GM23338 (cell line): ENCODE measurements at regions not wholly inside any gene's neighbourhood (a gene's known extent, or its start where the extent isn't known, plus 50 kb on each side); places are given as distances from the start of the nearest gene placed in this dataset.

Experiments used
- ATAC-seq: fragments of 200-7000 bp; cut with Tn5 transposase; 3 replicates; pipeline ENCODE4 v1.9.1; 2020
- DNase-seq: peaks from one replicate; pipeline ENCODE4 v3.0.0-alpha.2; 2015; ENCODE audit warnings: low spot score
- H2AFZ ChIP-seq: fragments of 200-600 bp; sonication (generic); 2 replicates; pipeline ENCODE4 v1.8.0; 2016; ENCODE audit warnings: antibody characterized with exemption, mild to moderate bottlenecking, moderate library complexity
- H3F3A ChIP-seq: fragments of 200-600 bp; sonication (generic); replicated peaks from 2 replicates; pipeline ENCODE4 v1.8.0; 2017; ENCODE audit warnings: antibody characterized with exemption, mixed run types, low read depth
- H3K27ac ChIP-seq: fragments of 200-600 bp; sonication (generic); 2 replicates; pipeline ENCODE4 v1.6.1; 2016; ENCODE audit warnings: low read depth
- H3K27me3 ChIP-seq: fragments of 200-600 bp; sonication (generic); 2 replicates; pipeline ENCODE4 v1.8.0; 2016; ENCODE audit warnings: mild to moderate bottlenecking, mixed run types, moderate library complexity; ENCODE audit not compliant: insufficient read depth
- H3K36me3 ChIP-seq: fragments of 200-600 bp; sonication (generic); 2 replicates; pipeline ENCODE4 v1.8.0; 2016; ENCODE audit warnings: mild to moderate bottlenecking; ENCODE audit not compliant: insufficient read depth
- H3K4me1 ChIP-seq: fragments of 200-600 bp; sonication (generic); 2 replicates; pipeline ENCODE4 v1.8.0; 2016; ENCODE audit warnings: mild to moderate bottlenecking, moderate library complexity; ENCODE audit not compliant: insufficient read depth
- H3K4me2 ChIP-seq: fragments of 200-600 bp; sonication (generic); 2 replicates; pipeline ENCODE4 v1.7.1; 2017; ENCODE audit warnings: mixed run types
- H3K4me3 ChIP-seq: fragments of 200-600 bp; sonication (generic); 2 replicates; pipeline ENCODE4 v1.6.1; 2016; ENCODE audit warnings: mixed run types
- H3K79me2 ChIP-seq: fragments of 200-600 bp; sonication (generic); replicated peaks from 2 replicates; pipeline ENCODE4 v1.8.0; 2017; ENCODE audit warnings: mild to moderate bottlenecking; ENCODE audit not compliant: insufficient read depth
- H3K9me2 ChIP-seq: fragments of 200-600 bp; sonication (generic); 2 replicates; pipeline ENCODE4 v1.8.0; 2017; ENCODE audit not compliant: insufficient read depth
- H4K20me1 ChIP-seq: fragments of 200-600 bp; sonication (generic); replicated peaks from 2 replicates; pipeline ENCODE4 v1.8.0; 2017; ENCODE audit warnings: mild to moderate bottlenecking; ENCODE audit not compliant: insufficient read depth
- H3K27ac Mint-ChIP-seq: 2 replicates; pipeline ENCODE4 v1.8.0; 2020; ENCODE audit warnings: inconsistent platforms, mild to moderate bottlenecking, moderate library complexity, mixed read lengths
- H3K27me3 Mint-ChIP-seq: 3 replicates; pipeline ENCODE4 v1.8.0; 2022; ENCODE audit warnings: low read depth, mild to moderate bottlenecking, moderate library complexity, mixed read lengths, inconsistent platforms; ENCODE audit not compliant: insufficient read depth, poor library complexity
- H3K36me3 Mint-ChIP-seq: 3 replicates; pipeline ENCODE4 v1.8.0; 2021; ENCODE audit warnings: low read depth, mild to moderate bottlenecking, inconsistent platforms, moderate library complexity, mixed read lengths
- H3K4me1 Mint-ChIP-seq: 3 replicates; pipeline ENCODE4 v1.8.0; 2020; ENCODE audit warnings: mild to moderate bottlenecking, inconsistent platforms, mixed read lengths
- H3K4me3 Mint-ChIP-seq: 3 replicates; pipeline ENCODE4 v1.8.0; 2021; ENCODE audit warnings: moderate library complexity, mild to moderate bottlenecking, inconsistent platforms, mixed read lengths
- H3K9me3 Mint-ChIP-seq: 3 replicates; pipeline ENCODE4 v1.8.0; 2020; ENCODE audit warnings: moderate library complexity, mild to moderate bottlenecking, inconsistent platforms, mixed read lengths
- CREB1 ChIP-seq: fragments of 250-450 bp; sonication (Bioruptor Pico); IDR thresholded peaks from 2 replicates; pipeline ENCODE4 v1.5.0; 2020; ENCODE audit warnings: low read depth, mild to moderate bottlenecking, moderate library complexity
- EZH2 ChIP-seq: fragments of 200-600 bp; sonication (generic); IDR thresholded peaks from one replicate; pipeline ENCODE4 v1.8.0; 2017; ENCODE audit warnings: antibody characterized with exemption, mild to moderate bottlenecking, low read depth; ENCODE audit not compliant: unreplicated experiment
- EZH2phosphoT487 ChIP-seq: fragments of 200-600 bp; sonication (generic); IDR thresholded peaks from one replicate; pipeline ENCODE4 v1.8.1; 2018; ENCODE audit warnings: antibody characterized with exemption; ENCODE audit not compliant: unreplicated experiment
- JUNB ChIP-seq: IDR thresholded peaks from one replicate; pipeline ENCODE4 v1.6.1; 2016; ENCODE audit warnings: antibody characterized with exemption; ENCODE audit not compliant: unreplicated experiment
- NANOG ChIP-seq: IDR thresholded peaks from 2 replicates; pipeline ENCODE4 v1.6.1; 2016; ENCODE audit warnings: antibody characterized with exemption, borderline replicate concordance
- POLR2AphosphoS5 ChIP-seq: IDR thresholded peaks from 2 replicates; pipeline ENCODE4 v1.6.1; 2016; ENCODE audit warnings: antibody characterized with exemption, low read depth
- STAT1 ChIP-seq: IDR thresholded peaks from one replicate; pipeline ENCODE4 v1.6.1; 2016; ENCODE audit warnings: antibody characterized with exemption; ENCODE audit not compliant: unreplicated experiment
- ZNF114 ChIP-seq: fragments of 250-450 bp; sonication (Bioruptor Pico); IDR thresholded peaks from 2 replicates; pipeline ENCODE4 v1.5.0; 2020; ENCODE audit warnings: mild to moderate bottlenecking, moderate library complexity
- ZNF331 ChIP-seq: fragments of 250-450 bp; sonication (Bioruptor Pico); IDR thresholded peaks from 2 replicates; pipeline ENCODE4 v1.5.0; 2020; ENCODE audit warnings: low read depth, mild to moderate bottlenecking, moderate library complexity
- TF ChIP-seq, protein P1 (sequence below), 2 experiments: fragments of 200-600 bp in 1 of 2; sonication (generic) in 1 of 2; conservative IDR thresholded peaks; 2 replicates each; pipeline versions ENCODE4 v1.5.1 to v1.6.1; 2016 to 2017; ENCODE audit warnings: antibody characterized with exemption in 2 of 2, low read depth in 2 of 2, mild to moderate bottlenecking in 2 of 2, moderate library complexity in 1 of 2
- TF ChIP-seq, protein P2 (sequence below): IDR thresholded peaks from 2 replicates; pipeline ENCODE4 v1.6.1; 2016; ENCODE audit warnings: antibody characterized with exemption
- TF ChIP-seq, protein P3 (sequence below): IDR thresholded peaks from one replicate; pipeline ENCODE4 v1.6.1; 2018; ENCODE audit warnings: antibody characterized with exemption; ENCODE audit not compliant: unreplicated experiment
- TF ChIP-seq, protein P4 (sequence below): fragments of 250-450 bp; sonication (Bioruptor Pico); IDR thresholded peaks from 2 replicates; pipeline ENCODE4 v1.5.0; 2020; ENCODE audit warnings: mild to moderate bottlenecking, moderate library complexity

DNA sequence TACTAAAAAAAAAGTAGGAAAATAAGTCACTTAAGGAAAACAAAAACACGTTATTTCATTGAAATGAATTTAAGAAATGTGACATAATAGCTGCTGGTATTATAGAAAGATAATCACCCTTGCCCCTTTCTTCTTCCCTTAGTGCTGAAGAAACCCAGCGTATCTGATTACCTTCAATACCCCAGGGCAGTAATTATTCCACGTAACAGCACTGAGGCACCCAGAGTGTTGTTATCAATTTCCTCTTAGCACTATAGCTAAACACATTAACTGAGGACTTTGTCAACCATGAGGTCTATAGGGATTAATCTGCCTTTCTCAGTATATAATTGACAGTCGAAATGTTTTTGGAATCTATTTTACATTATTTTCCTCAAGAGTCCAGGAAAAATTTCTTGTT, 180.0 kb upstream of the NXPH2 start:
- Mint-ChIP-seq H3K27ac (no peak overlapping the region), H3K36me3 (peaks cover 19% of the 10 kb centered on the region; the same call in 2 of the 3 replicates), H3K4me3 (no peak overlapping the region), H3K9me3 (peaks cover 6% of the 10 kb centered on the region), H3K27me3 (peaks cover 2% of the 10 kb centered on the region), H3K4me1 (peaks cover 20% of the 10 kb centered on the region)
- Histone ChIP-seq H3K9me2 (no peaks in the 10 kb centered on the region), H3K27me3 (no peaks in the 10 kb centered on the region), H3K4me3 (no peak overlapping the region), H3K36me3 (no peaks in the 10 kb centered on the region), H4K20me1 (no peaks in the 10 kb centered on the region), H3K79me2 (no peaks in the 10 kb centered on the region), H2AFZ (no peak overlapping the region), H3K27ac (no peak overlapping the region), H3K4me1 (peaks cover 29% of the 10 kb centered on the region), H3F3A (no peaks in the 10 kb centered on the region), H3K4me2 (no peak overlapping the region)
- TF ChIP-seq NANOG (no peak), CREB1 (no peak), JUNB (no peak), EZH2 (no peak), STAT1 (no peak), ZNF331 (no peak), EZH2phosphoT487 (no peak), ZNF114 (CRISPR knock-in tag) (no peak), POLR2AphosphoS5 (no peak)
- TF ChIP-seq, protein P1, sequence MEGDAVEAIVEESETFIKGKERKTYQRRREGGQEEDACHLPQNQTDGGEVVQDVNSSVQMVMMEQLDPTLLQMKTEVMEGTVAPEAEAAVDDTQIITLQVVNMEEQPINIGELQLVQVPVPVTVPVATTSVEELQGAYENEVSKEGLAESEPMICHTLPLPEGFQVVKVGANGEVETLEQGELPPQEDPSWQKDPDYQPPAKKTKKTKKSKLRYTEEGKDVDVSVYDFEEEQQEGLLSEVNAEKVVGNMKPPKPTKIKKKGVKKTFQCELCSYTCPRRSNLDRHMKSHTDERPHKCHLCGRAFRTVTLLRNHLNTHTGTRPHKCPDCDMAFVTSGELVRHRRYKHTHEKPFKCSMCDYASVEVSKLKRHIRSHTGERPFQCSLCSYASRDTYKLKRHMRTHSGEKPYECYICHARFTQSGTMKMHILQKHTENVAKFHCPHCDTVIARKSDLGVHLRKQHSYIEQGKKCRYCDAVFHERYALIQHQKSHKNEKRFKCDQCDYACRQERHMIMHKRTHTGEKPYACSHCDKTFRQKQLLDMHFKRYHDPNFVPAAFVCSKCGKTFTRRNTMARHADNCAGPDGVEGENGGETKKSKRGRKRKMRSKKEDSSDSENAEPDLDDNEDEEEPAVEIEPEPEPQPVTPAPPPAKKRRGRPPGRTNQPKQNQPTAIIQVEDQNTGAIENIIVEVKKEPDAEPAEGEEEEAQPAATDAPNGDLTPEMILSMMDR (conservative IDR thresholded peaks at IDR 0.05; ENCODE audit: low read depth in 2 of 2) = no peak
- TF ChIP-seq, protein P2, sequence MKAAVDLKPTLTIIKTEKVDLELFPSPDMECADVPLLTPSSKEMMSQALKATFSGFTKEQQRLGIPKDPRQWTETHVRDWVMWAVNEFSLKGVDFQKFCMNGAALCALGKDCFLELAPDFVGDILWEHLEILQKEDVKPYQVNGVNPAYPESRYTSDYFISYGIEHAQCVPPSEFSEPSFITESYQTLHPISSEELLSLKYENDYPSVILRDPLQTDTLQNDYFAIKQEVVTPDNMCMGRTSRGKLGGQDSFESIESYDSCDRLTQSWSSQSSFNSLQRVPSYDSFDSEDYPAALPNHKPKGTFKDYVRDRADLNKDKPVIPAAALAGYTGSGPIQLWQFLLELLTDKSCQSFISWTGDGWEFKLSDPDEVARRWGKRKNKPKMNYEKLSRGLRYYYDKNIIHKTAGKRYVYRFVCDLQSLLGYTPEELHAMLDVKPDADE = no peak
- TF ChIP-seq, protein P3, sequence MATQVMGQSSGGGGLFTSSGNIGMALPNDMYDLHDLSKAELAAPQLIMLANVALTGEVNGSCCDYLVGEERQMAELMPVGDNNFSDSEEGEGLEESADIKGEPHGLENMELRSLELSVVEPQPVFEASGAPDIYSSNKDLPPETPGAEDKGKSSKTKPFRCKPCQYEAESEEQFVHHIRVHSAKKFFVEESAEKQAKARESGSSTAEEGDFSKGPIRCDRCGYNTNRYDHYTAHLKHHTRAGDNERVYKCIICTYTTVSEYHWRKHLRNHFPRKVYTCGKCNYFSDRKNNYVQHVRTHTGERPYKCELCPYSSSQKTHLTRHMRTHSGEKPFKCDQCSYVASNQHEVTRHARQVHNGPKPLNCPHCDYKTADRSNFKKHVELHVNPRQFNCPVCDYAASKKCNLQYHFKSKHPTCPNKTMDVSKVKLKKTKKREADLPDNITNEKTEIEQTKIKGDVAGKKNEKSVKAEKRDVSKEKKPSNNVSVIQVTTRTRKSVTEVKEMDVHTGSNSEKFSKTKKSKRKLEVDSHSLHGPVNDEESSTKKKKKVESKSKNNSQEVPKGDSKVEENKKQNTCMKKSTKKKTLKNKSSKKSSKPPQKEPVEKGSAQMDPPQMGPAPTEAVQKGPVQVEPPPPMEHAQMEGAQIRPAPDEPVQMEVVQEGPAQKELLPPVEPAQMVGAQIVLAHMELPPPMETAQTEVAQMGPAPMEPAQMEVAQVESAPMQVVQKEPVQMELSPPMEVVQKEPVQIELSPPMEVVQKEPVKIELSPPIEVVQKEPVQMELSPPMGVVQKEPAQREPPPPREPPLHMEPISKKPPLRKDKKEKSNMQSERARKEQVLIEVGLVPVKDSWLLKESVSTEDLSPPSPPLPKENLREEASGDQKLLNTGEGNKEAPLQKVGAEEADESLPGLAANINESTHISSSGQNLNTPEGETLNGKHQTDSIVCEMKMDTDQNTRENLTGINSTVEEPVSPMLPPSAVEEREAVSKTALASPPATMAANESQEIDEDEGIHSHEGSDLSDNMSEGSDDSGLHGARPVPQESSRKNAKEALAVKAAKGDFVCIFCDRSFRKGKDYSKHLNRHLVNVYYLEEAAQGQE = no peak
- TF ChIP-seq, protein P4, sequence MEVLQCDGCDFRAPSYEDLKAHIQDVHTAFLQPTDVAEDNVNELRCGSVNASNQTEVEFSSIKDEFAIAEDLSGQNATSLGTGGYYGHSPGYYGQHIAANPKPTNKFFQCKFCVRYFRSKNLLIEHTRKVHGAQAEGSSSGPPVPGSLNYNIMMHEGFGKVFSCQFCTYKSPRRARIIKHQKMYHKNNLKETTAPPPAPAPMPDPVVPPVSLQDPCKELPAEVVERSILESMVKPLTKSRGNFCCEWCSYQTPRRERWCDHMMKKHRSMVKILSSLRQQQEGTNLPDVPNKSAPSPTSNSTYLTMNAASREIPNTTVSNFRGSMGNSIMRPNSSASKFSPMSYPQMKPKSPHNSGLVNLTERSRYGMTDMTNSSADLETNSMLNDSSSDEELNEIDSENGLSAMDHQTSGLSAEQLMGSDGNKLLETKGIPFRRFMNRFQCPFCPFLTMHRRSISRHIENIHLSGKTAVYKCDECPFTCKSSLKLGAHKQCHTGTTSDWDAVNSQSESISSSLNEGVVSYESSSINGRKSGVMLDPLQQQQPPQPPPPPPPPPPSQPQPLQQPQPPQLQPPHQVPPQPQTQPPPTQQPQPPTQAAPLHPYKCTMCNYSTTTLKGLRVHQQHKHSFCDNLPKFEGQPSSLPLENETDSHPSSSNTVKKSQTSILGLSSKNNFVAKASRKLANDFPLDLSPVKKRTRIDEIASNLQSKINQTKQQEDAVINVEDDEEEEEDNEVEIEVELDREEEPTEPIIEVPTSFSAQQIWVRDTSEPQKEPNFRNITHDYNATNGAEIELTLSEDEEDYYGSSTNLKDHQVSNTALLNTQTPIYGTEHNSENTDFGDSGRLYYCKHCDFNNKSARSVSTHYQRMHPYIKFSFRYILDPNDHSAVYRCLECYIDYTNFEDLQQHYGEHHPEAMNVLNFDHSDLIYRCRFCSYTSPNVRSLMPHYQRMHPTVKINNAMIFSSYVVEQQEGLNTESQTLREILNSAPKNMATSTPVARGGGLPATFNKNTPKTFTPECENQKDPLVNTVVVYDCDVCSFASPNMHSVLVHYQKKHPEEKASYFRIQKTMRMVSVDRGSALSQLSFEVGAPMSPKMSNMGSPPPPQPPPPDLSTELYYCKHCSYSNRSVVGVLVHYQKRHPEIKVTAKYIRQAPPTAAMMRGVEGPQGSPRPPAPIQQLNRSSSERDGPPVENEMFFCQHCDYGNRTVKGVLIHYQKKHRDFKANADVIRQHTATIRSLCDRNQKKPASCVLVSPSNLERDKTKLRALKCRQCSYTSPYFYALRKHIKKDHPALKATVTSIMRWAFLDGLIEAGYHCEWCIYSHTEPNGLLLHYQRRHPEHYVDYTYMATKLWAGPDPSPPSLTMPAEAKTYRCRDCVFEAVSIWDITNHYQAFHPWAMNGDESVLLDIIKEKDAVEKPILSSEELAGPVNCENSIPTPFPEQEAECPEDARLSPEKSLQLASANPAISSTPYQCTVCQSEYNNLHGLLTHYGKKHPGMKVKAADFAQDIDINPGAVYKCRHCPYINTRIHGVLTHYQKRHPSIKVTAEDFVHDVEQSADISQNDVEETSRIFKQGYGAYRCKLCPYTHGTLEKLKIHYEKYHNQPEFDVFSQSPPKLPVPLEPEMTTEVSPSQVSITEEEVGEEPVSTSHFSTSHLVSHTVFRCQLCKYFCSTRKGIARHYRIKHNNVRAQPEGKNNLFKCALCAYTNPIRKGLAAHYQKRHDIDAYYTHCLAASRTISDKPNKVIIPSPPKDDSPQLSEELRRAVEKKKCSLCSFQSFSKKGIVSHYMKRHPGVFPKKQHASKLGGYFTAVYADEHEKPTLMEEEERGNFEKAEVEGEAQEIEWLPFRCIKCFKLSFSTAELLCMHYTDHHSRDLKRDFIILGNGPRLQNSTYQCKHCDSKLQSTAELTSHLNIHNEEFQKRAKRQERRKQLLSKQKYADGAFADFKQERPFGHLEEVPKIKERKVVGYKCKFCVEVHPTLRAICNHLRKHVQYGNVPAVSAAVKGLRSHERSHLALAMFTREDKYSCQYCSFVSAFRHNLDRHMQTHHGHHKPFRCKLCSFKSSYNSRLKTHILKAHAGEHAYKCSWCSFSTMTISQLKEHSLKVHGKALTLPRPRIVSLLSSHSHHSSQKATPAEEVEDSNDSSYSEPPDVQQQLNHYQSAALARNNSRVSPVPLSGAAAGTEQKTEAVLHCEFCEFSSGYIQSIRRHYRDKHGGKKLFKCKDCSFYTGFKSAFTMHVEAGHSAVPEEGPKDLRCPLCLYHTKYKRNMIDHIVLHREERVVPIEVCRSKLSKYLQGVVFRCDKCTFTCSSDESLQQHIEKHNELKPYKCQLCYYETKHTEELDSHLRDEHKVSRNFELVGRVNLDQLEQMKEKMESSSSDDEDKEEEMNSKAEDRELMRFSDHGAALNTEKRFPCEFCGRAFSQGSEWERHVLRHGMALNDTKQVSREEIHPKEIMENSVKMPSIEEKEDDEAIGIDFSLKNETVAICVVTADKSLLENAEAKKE (CRISPR knock-in tag) = no peak
- no peak for ATAC-seq
- no peak for DNase-seq
